ENCODE measurements at regions not wholly inside any gene's neighbourhood (a gene's known extent, or its start where the extent isn't known, plus 50 kb on each side); places are given as distances from the start of the nearest gene placed in this dataset.

- Histone ChIP-seq H3K27ac (ENCODE audit: low read depth in 1 of 2, low read length in 2 of 2) (peak overlapping the region; percentile 95 to 99), H3K4me1 (ENCODE audit: control insufficient read depth in 4 of 4, insufficient read depth in 4 of 4, low read length in 3 of 4) (peaks cover 31 to 83% (median 64%) of the 10 kb centered on the region in 4 donors), H3K27me3 (ENCODE audit: control insufficient read depth in 4 of 4, insufficient read depth in 4 of 4, low read length in 3 of 4) (no peaks in the 10 kb centered on the region), H3K4me3 (ENCODE audit: low read depth in 1 of 3, low read length in 3 of 3) (no peak overlapping the region), H3K9ac (ENCODE audit: low read depth in 1 of 2, low read length in 2 of 2) (peak overlapping the region in 1 of 2 donors; percentile 57), H3K36me3 (ENCODE audit: control insufficient read depth in 4 of 4, insufficient read depth in 3 of 4, low read depth in 1 of 4, low read length in 3 of 4) (no peaks in the 10 kb centered on the region), H3K9me3 (ENCODE audit: control insufficient read depth in 4 of 4, low read length in 3 of 4) (no peaks in the 10 kb centered on the region)
- 84% methylated on average over 6 of the region's 6 CpGs for WGBS
- TF ChIP-seq YY1 (IDR thresholded peaks at IDR 0.05) (no peak), SP1 (IDR thresholded peaks at IDR 0.05) (no peak)
- no peak for DNase-seq (ENCODE audit: low spot score)
These were observed 50.0 kb upstream of the RNU6ATAC start for GRCh38 chr9:134214386-134214765.

- Histone ChIP-seq H3K36me3 (ENCODE audit: control insufficient read depth in 4 of 4, insufficient read depth in 3 of 4, low read depth in 1 of 4, low read length in 3 of 4) (no peaks in the 10 kb centered on the region), H3K9me3 (ENCODE audit: control insufficient read depth in 4 of 4, low read length in 3 of 4) (no peaks in the 10 kb centered on the region), H3K4me3 (ENCODE audit: low read depth in 1 of 3, low read length in 3 of 3) (peak overlapping the region in 2 of 3 donors; percentile 2 to 12), H3K4me1 (ENCODE audit: control insufficient read depth in 4 of 4, insufficient read depth in 4 of 4, low read length in 3 of 4) (peaks cover 26 to 78% (median 59%) of the 10 kb centered on the region in 4 donors), H3K27ac (ENCODE audit: low read depth in 1 of 2, low read length in 2 of 2) (peak overlapping the region; percentile 95 to 99), H3K27me3 (ENCODE audit: control insufficient read depth in 4 of 4, insufficient read depth in 4 of 4, low read length in 3 of 4) (no peaks in the 10 kb centered on the region), H3K9ac (ENCODE audit: low read depth in 1 of 2, low read length in 2 of 2) (peak overlapping the region; percentile 71 to 82)
- DNase-seq (ENCODE audit: low spot score) = no peak
- WGBS = 54% methylated on average over 22 of the region's 22 CpGs
- TF ChIP-seq HNF4G (IDR thresholded peaks at IDR 0.05) = no peak
- peak; percentile 23 for TF ChIP-seq YY1 (IDR thresholded peaks at IDR 0.05)
- no peak for TF ChIP-seq ZBTB33 (IDR thresholded peaks at IDR 0.05)
- no peak for TF ChIP-seq NR2F2 (IDR thresholded peaks at IDR 0.05)
- TF ChIP-seq SP1 (IDR thresholded peaks at IDR 0.05) = no peak
These were observed 50.5 kb upstream of the RNU6ATAC start for GRCh38 chr9:134214766-134215419.

- Histone ChIP-seq H3K27me3 (ENCODE audit: control insufficient read depth in 4 of 4, insufficient read depth in 4 of 4, low read length in 3 of 4) (no peaks in the 10 kb centered on the region), H3K4me1 (ENCODE audit: control insufficient read depth in 4 of 4, insufficient read depth in 4 of 4, low read length in 3 of 4) (peaks cover 24 to 73% (median 55%) of the 10 kb centered on the region in 4 donors), H3K36me3 (ENCODE audit: control insufficient read depth in 4 of 4, insufficient read depth in 3 of 4, low read depth in 1 of 4, low read length in 3 of 4) (no peaks in the 10 kb centered on the region), H3K27ac (ENCODE audit: low read depth in 1 of 2, low read length in 2 of 2) (peak overlapping the region; percentile 95 to 99), H3K9ac (ENCODE audit: low read depth in 1 of 2, low read length in 2 of 2) (peak overlapping the region; percentile 71 to 82), H3K4me3 (ENCODE audit: low read depth in 1 of 3, low read length in 3 of 3) (peak overlapping the region in 2 of 3 donors; percentile 2 to 12), H3K9me3 (ENCODE audit: control insufficient read depth in 4 of 4, low read length in 3 of 4) (no peaks in the 10 kb centered on the region)
- no peak for DNase-seq (ENCODE audit: low spot score)
- TF ChIP-seq RXRA (IDR thresholded peaks at IDR 0.05) (no peak), ZBTB33 (IDR thresholded peaks at IDR 0.05) (no peak), FOXA1 (IDR thresholded peaks at IDR 0.05) (no peak), MAX (IDR thresholded peaks at IDR 0.05) (no peak), JUND (IDR thresholded peaks at IDR 0.05) (no peak), HNF4A (conservative IDR thresholded peaks at IDR 0.05) (no peak), EGR1 (IDR thresholded peaks at IDR 0.05; ENCODE audit: low read depth in 2 of 2) (no peak), REST (IDR thresholded peaks at IDR 0.05) (no peak)
- WGBS = 63% methylated on average over 7 of the region's 7 CpGs
These were observed 51.0 kb upstream of the RNU6ATAC start for GRCh38 chr9:134215420-134215698.
